GM18507 (cell line): ENCODE measurements at regions not wholly inside any gene's neighbourhood (a gene's known extent, or its start where the extent isn't known, plus 50 kb on each side); places are given as distances from the start of the nearest gene placed in this dataset.
"Not testable (repeated sequence)": the region's sequence is repeated elsewhere in the genome, so short reads cannot be mapped to it uniquely, and the experiment has no call there.

ENCODE experiments used
- DNase-seq: peaks from one replicate; pipeline ENCODE4 v3.0.0; 2011; ENCODE audit warnings: low read depth; ENCODE audit not compliant: insufficient read length; ENCODE audit errors: extremely low spot score
- FAIRE-seq: peaks from 2 replicates; lab custom pipeline; 2011; peaks lifted over from hg19 to GRCh38; lab: Jason Lieb, UNC

- FAIRE-seq: no peak
- no peak for DNase-seq
Observed at GRCh38 chr3:69649120-69650065, 89.9 kb upstream of the MITF start.

- FAIRE-seq: no peak
- DNase-seq: no peak
Observed at GRCh38 chr3:69648126-69648525, 91.1 kb upstream of the MITF start.

- DNase-seq: no peak
- no peak for FAIRE-seq
Observed at GRCh38 chr3:69647511-69648110, 91.7 kb upstream of the MITF start.

- FAIRE-seq (no peak), DNase-seq (no peak)
Observed at GRCh38 chr3:69647081-69647480, 92.2 kb upstream of the MITF start.

GRCh38 chr3:69646287-69647067 lies 92.8 kb upstream of the MITF start:
- DNase-seq (no peak), FAIRE-seq (no peak)

GRCh38 chr3:69642606-69643005 lies 96.7 kb upstream of the MITF start:
- DNase-seq (no peak), FAIRE-seq (no peak)

- no peak for FAIRE-seq
- DNase-seq: no peak
Observed at GRCh38 chr3:69639851-69640250, 99.4 kb upstream of the MITF start.

- DNase-seq: no peak
- no peak for FAIRE-seq
Observed at GRCh38 chr3:69628951-69629350, 110.3 kb upstream of the MITF start.

- no peak for DNase-seq
- FAIRE-seq: no peak
Observed at GRCh38 chr3:69613286-69613685, 126.0 kb upstream of the MITF start.

- DNase-seq (no peak), FAIRE-seq (no peak)
Observed at GRCh38 chr3:69612791-69613190, 126.5 kb upstream of the MITF start.

GRCh38 chr3:69609566-69609965 lies 129.7 kb upstream of the MITF start:
- FAIRE-seq, DNase-seq: not testable (repeated sequence)

- DNase-seq (no peak), FAIRE-seq (no peak)
Observed at GRCh38 chr3:69607466-69608305, 131.6 kb upstream of the MITF start.

GRCh38 chr3:69605867-69606266 lies 133.4 kb upstream of the MITF start:
- FAIRE-seq (no peak), DNase-seq (no peak)

GRCh38 chr3:69604735-69605450 lies 134.4 kb upstream of the MITF start:
- DNase-seq (no peak), FAIRE-seq (no peak)

- FAIRE-seq (no peak), DNase-seq (no peak)
Observed at GRCh38 chr3:69602112-69602511, 137.2 kb upstream of the MITF start.

- DNase-seq: no peak
- FAIRE-seq: no peak
Observed at GRCh38 chr3:69594286-69594685, 145.0 kb upstream of the MITF start.

GRCh38 chr3:69591164-69591736 lies 148.0 kb upstream of the MITF start:
- DNase-seq (no peak), FAIRE-seq (no peak)

GRCh38 chr3:69590111-69590510 lies 149.2 kb upstream of the MITF start:
- DNase-seq (no peak), FAIRE-seq (no peak)
